Natural killer cell (primary cell): ENCODE measurements at regions not wholly inside any gene's neighbourhood (a gene's known extent, or its start where the extent isn't known, plus 50 kb on each side); places are given as distances from the start of the nearest gene placed in this dataset.

Experiments
- ATAC-seq, 3 donors: fragments of 150-1000 bp in 2 of 3; fragments of 200-7000 bp in 1 of 3; cut with Tn5 transposase; 1 replicate in 1 of 3; 2 replicates in 2 of 3; pipeline ENCODE4 v1.10.0; 2021; ENCODE audit warnings: mild to moderate bottlenecking in 2 of 3, moderate library complexity in 2 of 3
- DNase-seq, 2 donors: peaks; one replicate each; pipeline versions ENCODE4 v3.0.0 to v3.0.0-alpha.2; 2013 to 2021; ENCODE audit warnings: mixed read lengths in 1 of 2
- H3K27ac ChIP-seq: one replicate; pipeline ENCODE4 v1.5.1; 2013; ENCODE audit warnings: mild to moderate bottlenecking, low read length
- H3K27me3 ChIP-seq: one replicate; pipeline ENCODE4 v1.6.1; 2013; ENCODE audit warnings: low read length; ENCODE audit not compliant: control insufficient read depth, insufficient read depth
- H3K36me3 ChIP-seq: one replicate; pipeline ENCODE4 v1.6.1; 2013; ENCODE audit warnings: low read length; ENCODE audit not compliant: control insufficient read depth, insufficient read depth
- H3K4me1 ChIP-seq: one replicate; pipeline ENCODE4 v1.6.1; 2013; ENCODE audit warnings: low read length; ENCODE audit not compliant: control insufficient read depth, insufficient read depth
- H3K4me3 ChIP-seq: one replicate; pipeline ENCODE4 v1.5.1; 2013; ENCODE audit warnings: low read length
- H3K9me3 ChIP-seq: one replicate; pipeline ENCODE4 v1.6.1; 2013; ENCODE audit warnings: low read length; ENCODE audit not compliant: control insufficient read depth, insufficient read depth
- H3K27ac Mint-ChIP-seq, 2 donors: one replicate each; pipeline ENCODE4 v1.8.0; 2022; ENCODE audit warnings: mild to moderate bottlenecking in 2 of 2, mixed read lengths in 2 of 2, moderate library complexity in 1 of 2
- H3K27me3 Mint-ChIP-seq, 2 donors: one replicate each; pipeline ENCODE4 v1.8.0; 2022; ENCODE audit warnings: low read depth in 2 of 2, mixed read lengths in 2 of 2
- H3K36me3 Mint-ChIP-seq: one replicate; pipeline ENCODE4 v1.8.0; 2022; ENCODE audit warnings: mixed read lengths
- H3K4me1 Mint-ChIP-seq, 2 donors: one replicate each; pipeline ENCODE4 v1.8.0; 2022; ENCODE audit warnings: mixed read lengths in 2 of 2
- H3K4me3 Mint-ChIP-seq: one replicate; pipeline ENCODE4 v1.8.0; 2022; ENCODE audit warnings: mild to moderate bottlenecking, moderate library complexity, mixed read lengths
- H3K9me3 Mint-ChIP-seq, 2 donors: one replicate each; pipeline ENCODE4 v1.8.0; 2022; ENCODE audit warnings: mixed read lengths in 2 of 2
- WGBS: methylation state at CpG from one replicate; pipeline ENCODE4 v1.1.7; 2013; ENCODE audit warnings: missing lambda C conversion rate; ENCODE audit not compliant: insufficient coverage; 5-methylcytosine and 5-hydroxymethylcytosine counted together
- intact Hi-C: fragments of 100-400 bp; cut with micrococcal nuclease; formaldehyde crosslinking; loops from one replicate; pipeline ENCODE4 v1.14.2; 2022
- TF ChIP-seq, protein P1 (sequence below): fragments of 200-600 bp; IDR thresholded peaks from one replicate; pipeline ENCODE4 v1.8.0; 2022; ENCODE audit warnings: antibody characterized with exemption

DNA sequence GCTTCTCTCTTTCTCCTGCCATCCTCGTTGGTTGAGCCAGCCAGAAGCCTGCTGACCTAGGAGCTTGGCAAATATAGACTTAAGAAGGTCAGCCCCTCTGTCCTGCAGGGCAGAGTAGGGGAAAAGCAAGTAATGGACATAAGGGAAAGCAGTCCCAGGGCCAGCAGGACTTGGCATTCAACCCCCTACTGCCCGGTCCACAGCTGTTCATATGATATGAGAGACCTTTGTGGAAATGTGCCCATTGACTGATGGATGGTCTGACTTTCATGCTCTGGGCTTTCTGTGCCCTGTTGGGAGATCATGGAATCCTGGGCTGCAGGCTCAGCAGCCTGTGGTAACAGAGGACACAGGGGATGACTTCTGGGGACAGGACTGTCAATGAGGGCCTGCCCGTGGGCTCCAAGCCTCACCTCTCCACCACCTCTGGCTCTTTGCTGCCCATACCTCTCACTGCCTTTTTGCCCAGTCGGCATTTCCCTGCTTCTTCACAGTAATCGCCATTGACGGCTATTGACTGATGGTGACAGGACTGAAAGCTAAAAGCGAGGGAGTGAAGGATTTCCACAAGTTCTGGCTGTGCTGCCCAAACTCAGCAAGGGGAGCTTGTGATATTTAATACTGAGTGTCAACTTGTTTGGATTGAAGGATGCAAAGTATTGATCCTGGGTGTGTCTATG, 60.0 kb upstream of the NMNAT3 start:
- Mint-ChIP-seq H3K27me3 (peaks cover 0 to 2% of the 10 kb centered on the region in 2 donors), H3K4me1 (no peaks in the 10 kb centered on the region), H3K27ac (no peak overlapping the region), H3K36me3 (no peaks in the 10 kb centered on the region), H3K4me3 (no peak overlapping the region), H3K9me3 (peaks cover 0 to 2% of the 10 kb centered on the region in 2 donors)
- H3K9me3 ChIP-seq: no peaks in the 10 kb centered on the region
- H3K27me3 ChIP-seq: no peaks in the 10 kb centered on the region
- no peaks in the 10 kb centered on the region for H3K4me1 ChIP-seq
- no peak overlapping the region for H3K4me3 ChIP-seq
- 86% methylated on average over 7 of the region's 7 CpGs for WGBS
- DNase-seq (no peak), ATAC-seq (no peak)
- intact Hi-C loops: no loop called here
- no peak overlapping the region for H3K27ac ChIP-seq
- TF ChIP-seq, protein P1, sequence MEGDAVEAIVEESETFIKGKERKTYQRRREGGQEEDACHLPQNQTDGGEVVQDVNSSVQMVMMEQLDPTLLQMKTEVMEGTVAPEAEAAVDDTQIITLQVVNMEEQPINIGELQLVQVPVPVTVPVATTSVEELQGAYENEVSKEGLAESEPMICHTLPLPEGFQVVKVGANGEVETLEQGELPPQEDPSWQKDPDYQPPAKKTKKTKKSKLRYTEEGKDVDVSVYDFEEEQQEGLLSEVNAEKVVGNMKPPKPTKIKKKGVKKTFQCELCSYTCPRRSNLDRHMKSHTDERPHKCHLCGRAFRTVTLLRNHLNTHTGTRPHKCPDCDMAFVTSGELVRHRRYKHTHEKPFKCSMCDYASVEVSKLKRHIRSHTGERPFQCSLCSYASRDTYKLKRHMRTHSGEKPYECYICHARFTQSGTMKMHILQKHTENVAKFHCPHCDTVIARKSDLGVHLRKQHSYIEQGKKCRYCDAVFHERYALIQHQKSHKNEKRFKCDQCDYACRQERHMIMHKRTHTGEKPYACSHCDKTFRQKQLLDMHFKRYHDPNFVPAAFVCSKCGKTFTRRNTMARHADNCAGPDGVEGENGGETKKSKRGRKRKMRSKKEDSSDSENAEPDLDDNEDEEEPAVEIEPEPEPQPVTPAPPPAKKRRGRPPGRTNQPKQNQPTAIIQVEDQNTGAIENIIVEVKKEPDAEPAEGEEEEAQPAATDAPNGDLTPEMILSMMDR: no peak
- no peaks in the 10 kb centered on the region for H3K36me3 ChIP-seq

DNA sequence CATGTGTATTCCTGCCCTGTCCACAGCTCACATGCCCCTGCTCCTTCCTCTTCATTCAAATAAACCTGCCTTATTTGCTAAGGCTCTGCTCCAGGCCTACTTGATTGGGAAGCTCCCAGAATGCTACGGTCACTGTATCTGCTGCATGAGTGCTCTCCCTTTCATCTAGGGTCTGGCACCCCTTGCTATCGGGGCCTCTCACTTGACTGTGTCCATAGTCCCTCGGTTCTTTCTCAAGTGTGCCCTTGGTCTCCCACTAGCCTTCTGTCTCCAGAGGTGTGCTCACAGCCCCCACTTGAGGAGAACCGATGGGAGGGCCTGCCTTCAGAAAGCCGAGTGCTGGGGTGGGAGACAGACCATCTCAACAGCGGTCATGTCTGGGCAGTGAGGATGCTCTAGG, 57.4 kb upstream of the NMNAT3 start:
- WGBS: 79% methylated on average over 6 of the region's 6 CpGs
- peaks cover 0 to 2% of the 10 kb centered on the region in 2 donors for H3K27me3 Mint-ChIP-seq
- no peaks in the 10 kb centered on the region for H3K4me1 Mint-ChIP-seq
- Histone ChIP-seq H3K4me1 (no peaks in the 10 kb centered on the region), H3K4me3 (no peak overlapping the region), H3K27me3 (no peaks in the 10 kb centered on the region), H3K27ac (no peak overlapping the region), H3K36me3 (no peaks in the 10 kb centered on the region), H3K9me3 (no peaks in the 10 kb centered on the region)
- H3K9me3 Mint-ChIP-seq: peaks cover 0 to 2% of the 10 kb centered on the region in 2 donors
- H3K4me3 Mint-ChIP-seq: no peak overlapping the region
- H3K36me3 Mint-ChIP-seq: no peaks in the 10 kb centered on the region
- ATAC-seq: no peak
- no peak for DNase-seq
- intact Hi-C loops: no loop called here
- no peak overlapping the region for H3K27ac Mint-ChIP-seq
- TF ChIP-seq, protein P1: no peak

DNA sequence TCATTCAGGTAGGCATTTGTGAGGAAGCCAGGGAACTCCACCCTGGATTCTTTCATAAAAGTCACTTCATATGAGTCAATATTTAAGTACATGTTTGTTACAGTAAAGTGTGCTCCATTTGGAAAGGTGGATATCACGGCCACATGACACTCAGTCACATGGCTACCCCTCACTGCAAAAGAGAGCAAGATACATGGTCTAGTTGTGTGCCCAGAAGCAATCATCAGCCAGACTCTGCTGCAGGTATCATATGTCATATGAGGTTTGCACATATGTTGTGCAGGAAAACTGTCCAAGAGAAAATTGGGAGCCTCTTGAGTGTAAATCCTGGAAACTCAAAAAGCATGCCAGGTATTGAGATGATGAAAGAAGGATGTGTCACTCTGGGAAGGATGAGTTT, 55.0 kb upstream of the NMNAT3 start:
- Mint-ChIP-seq H3K4me3 (no peak overlapping the region), H3K4me1 (no peaks in the 10 kb centered on the region), H3K36me3 (no peaks in the 10 kb centered on the region), H3K27me3 (peaks cover 0 to 2% of the 10 kb centered on the region in 2 donors), H3K27ac (no peak overlapping the region), H3K9me3 (peaks cover 0 to 2% of the 10 kb centered on the region in 2 donors)
- intact Hi-C loops: no loop called here
- WGBS: 100% methylated on average over 1 of the region's 1 CpG
- H3K27me3 ChIP-seq: no peaks in the 10 kb centered on the region
- no peak overlapping the region for H3K27ac ChIP-seq
- ATAC-seq (no peak), DNase-seq (no peak)
- H3K4me3 ChIP-seq: no peak overlapping the region
- TF ChIP-seq, protein P1: no peak
- no peaks in the 10 kb centered on the region for H3K4me1 ChIP-seq
- H3K9me3 ChIP-seq: no peaks in the 10 kb centered on the region
- no peaks in the 10 kb centered on the region for H3K36me3 ChIP-seq

DNA sequence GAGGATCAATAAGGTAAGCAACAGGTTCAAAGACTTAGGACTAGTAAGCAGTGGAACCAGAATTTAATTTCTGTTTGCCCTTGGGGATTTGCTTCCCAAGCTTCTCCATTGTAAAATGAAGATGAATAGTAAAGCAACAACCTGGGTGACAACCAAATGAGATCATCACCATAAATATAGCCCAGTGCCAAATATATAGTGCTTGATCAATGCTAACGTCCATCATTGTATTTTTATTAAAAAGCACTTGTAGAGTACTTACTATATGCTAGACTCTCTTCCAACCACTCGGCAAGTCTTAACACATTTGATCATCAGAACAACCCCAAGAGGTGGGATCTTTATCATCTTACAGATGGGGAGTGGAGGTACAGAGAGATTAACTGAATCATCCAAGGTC, 51.5 kb upstream of the NMNAT3 start:
- peaks cover 0 to 2% of the 10 kb centered on the region in 2 donors for H3K9me3 Mint-ChIP-seq
- no peak for DNase-seq
- H3K4me3 Mint-ChIP-seq: no peak overlapping the region
- no CpG with 5 or more reads among the region's 2 CpGs for WGBS
- peaks cover 0 to 9% of the 10 kb centered on the region in 2 donors for H3K27me3 Mint-ChIP-seq
- TF ChIP-seq, protein P1: no peak
- no peak for ATAC-seq
- H3K36me3 Mint-ChIP-seq: no peaks in the 10 kb centered on the region
- Histone ChIP-seq H3K27ac (no peak overlapping the region), H3K4me3 (no peak overlapping the region), H3K9me3 (no peaks in the 10 kb centered on the region), H3K4me1 (no peaks in the 10 kb centered on the region), H3K36me3 (no peaks in the 10 kb centered on the region), H3K27me3 (no peaks in the 10 kb centered on the region)
- intact Hi-C loops: no loop called here
- H3K4me1 Mint-ChIP-seq: no peaks in the 10 kb centered on the region
- H3K27ac Mint-ChIP-seq: no peak overlapping the region
